ENCODE measurements at regions not wholly inside any gene's neighbourhood (a gene's known extent, or its start where the extent isn't known, plus 50 kb on each side); places are given as distances from the start of the nearest gene placed in this dataset.

- no peak for DNase-seq (ENCODE audit: low spot score)
- H3K4me3 Mint-ChIP-seq (ENCODE audit: unreplicated experiment): no peak overlapping the region
- no peaks in the 10 kb centered on the region for H3K4me1 Mint-ChIP-seq (ENCODE audit: low read depth)
- H3K27ac Mint-ChIP-seq (ENCODE audit: unreplicated experiment): no peak overlapping the region
- H3K9me3 Mint-ChIP-seq (ENCODE audit: low read depth): peaks cover 5% of the 10 kb centered on the region
- TF ChIP-seq, protein P1, sequence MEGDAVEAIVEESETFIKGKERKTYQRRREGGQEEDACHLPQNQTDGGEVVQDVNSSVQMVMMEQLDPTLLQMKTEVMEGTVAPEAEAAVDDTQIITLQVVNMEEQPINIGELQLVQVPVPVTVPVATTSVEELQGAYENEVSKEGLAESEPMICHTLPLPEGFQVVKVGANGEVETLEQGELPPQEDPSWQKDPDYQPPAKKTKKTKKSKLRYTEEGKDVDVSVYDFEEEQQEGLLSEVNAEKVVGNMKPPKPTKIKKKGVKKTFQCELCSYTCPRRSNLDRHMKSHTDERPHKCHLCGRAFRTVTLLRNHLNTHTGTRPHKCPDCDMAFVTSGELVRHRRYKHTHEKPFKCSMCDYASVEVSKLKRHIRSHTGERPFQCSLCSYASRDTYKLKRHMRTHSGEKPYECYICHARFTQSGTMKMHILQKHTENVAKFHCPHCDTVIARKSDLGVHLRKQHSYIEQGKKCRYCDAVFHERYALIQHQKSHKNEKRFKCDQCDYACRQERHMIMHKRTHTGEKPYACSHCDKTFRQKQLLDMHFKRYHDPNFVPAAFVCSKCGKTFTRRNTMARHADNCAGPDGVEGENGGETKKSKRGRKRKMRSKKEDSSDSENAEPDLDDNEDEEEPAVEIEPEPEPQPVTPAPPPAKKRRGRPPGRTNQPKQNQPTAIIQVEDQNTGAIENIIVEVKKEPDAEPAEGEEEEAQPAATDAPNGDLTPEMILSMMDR (IDR thresholded peaks at IDR 0.05): no peak
- H3K36me3 Mint-ChIP-seq (ENCODE audit: low read depth): no peaks in the 10 kb centered on the region
- no peaks in the 10 kb centered on the region for H3K27me3 Mint-ChIP-seq (ENCODE audit: low read depth)
Observed at GRCh38 chr6:66340736-66341135, 633.7 kb upstream of the EYS start.

- Mint-ChIP-seq H3K4me3 (ENCODE audit: unreplicated experiment) (no peak overlapping the region), H3K9me3 (ENCODE audit: low read depth) (peaks cover 2% of the 10 kb centered on the region), H3K36me3 (ENCODE audit: low read depth) (no peaks in the 10 kb centered on the region), H3K4me1 (ENCODE audit: low read depth) (no peaks in the 10 kb centered on the region), H3K27me3 (ENCODE audit: low read depth) (no peaks in the 10 kb centered on the region), H3K27ac (ENCODE audit: unreplicated experiment) (no peak overlapping the region)
- TF ChIP-seq, protein P1 (IDR thresholded peaks at IDR 0.05): no peak
- no peak for DNase-seq (ENCODE audit: low spot score)
Observed at GRCh38 chr6:66336176-66336575, 629.1 kb upstream of the EYS start.

- Mint-ChIP-seq H3K36me3 (ENCODE audit: low read depth) (no peaks in the 10 kb centered on the region), H3K27ac (ENCODE audit: unreplicated experiment) (no peak overlapping the region), H3K4me3 (ENCODE audit: unreplicated experiment) (no peak overlapping the region), H3K27me3 (ENCODE audit: low read depth) (no peaks in the 10 kb centered on the region), H3K9me3 (ENCODE audit: low read depth) (peaks cover 2% of the 10 kb centered on the region), H3K4me1 (ENCODE audit: low read depth) (no peaks in the 10 kb centered on the region)
- DNase-seq (ENCODE audit: low spot score): no peak
- TF ChIP-seq, protein P1 (IDR thresholded peaks at IDR 0.05): no peak
Observed at GRCh38 chr6:66328200-66328599, 621.2 kb upstream of the EYS start.

GRCh38 chr6:66326228-66326627 lies 619.2 kb upstream of the EYS start:
- peaks cover 2% of the 10 kb centered on the region for H3K9me3 Mint-ChIP-seq (ENCODE audit: low read depth)

GRCh38 chr6:66321017-66321416 lies 614.0 kb upstream of the EYS start:
- Mint-ChIP-seq H3K27ac (ENCODE audit: unreplicated experiment) (no peak overlapping the region), H3K4me3 (ENCODE audit: unreplicated experiment) (no peak overlapping the region), H3K36me3 (ENCODE audit: low read depth) (no peaks in the 10 kb centered on the region), H3K27me3 (ENCODE audit: low read depth) (no peaks in the 10 kb centered on the region), H3K4me1 (ENCODE audit: low read depth) (no peaks in the 10 kb centered on the region), H3K9me3 (ENCODE audit: low read depth) (no peaks in the 10 kb centered on the region)
- TF ChIP-seq, protein P1 (IDR thresholded peaks at IDR 0.05): no peak
- no peak for DNase-seq (ENCODE audit: low spot score)

More at GRCh38 chr6:66326228-66326627, 619.2 kb upstream of the EYS start:
- Mint-ChIP-seq H3K27me3 (ENCODE audit: low read depth) (no peaks in the 10 kb centered on the region), H3K4me3 (ENCODE audit: unreplicated experiment) (no peak overlapping the region), H3K4me1 (ENCODE audit: low read depth) (no peaks in the 10 kb centered on the region), H3K27ac (ENCODE audit: unreplicated experiment) (no peak overlapping the region), H3K36me3 (ENCODE audit: low read depth) (no peaks in the 10 kb centered on the region)
- no peak for DNase-seq (ENCODE audit: low spot score)
- TF ChIP-seq, protein P1 (IDR thresholded peaks at IDR 0.05): no peak
